Body of pancreas (tissue), 4 donors: ENCODE measurements at regions not wholly inside any gene's neighbourhood (a gene's known extent, or its start where the extent isn't known, plus 50 kb on each side); places are given as distances from the start of the nearest gene placed in this dataset.

Source experiments
- CTCF ChIP-seq, 7 experiments: fragments of 450-650 bp in 4 of 7; fragments of 200-600 bp in 3 of 7; sonication (generic) in 3 of 7; IDR thresholded peaks; one replicate each; pipeline ENCODE4 v1.5.1; 2016 to 2019; ENCODE audit warnings: antibody characterized with exemption in 7 of 7
- POLR2A ChIP-seq, 3 donors: fragments of 450-650 bp; IDR thresholded peaks; one replicate each; pipeline ENCODE4 v1.6.1; 2016; ENCODE audit warnings: antibody characterized with exemption in 3 of 3, mild to moderate bottlenecking in 2 of 3

DNA sequence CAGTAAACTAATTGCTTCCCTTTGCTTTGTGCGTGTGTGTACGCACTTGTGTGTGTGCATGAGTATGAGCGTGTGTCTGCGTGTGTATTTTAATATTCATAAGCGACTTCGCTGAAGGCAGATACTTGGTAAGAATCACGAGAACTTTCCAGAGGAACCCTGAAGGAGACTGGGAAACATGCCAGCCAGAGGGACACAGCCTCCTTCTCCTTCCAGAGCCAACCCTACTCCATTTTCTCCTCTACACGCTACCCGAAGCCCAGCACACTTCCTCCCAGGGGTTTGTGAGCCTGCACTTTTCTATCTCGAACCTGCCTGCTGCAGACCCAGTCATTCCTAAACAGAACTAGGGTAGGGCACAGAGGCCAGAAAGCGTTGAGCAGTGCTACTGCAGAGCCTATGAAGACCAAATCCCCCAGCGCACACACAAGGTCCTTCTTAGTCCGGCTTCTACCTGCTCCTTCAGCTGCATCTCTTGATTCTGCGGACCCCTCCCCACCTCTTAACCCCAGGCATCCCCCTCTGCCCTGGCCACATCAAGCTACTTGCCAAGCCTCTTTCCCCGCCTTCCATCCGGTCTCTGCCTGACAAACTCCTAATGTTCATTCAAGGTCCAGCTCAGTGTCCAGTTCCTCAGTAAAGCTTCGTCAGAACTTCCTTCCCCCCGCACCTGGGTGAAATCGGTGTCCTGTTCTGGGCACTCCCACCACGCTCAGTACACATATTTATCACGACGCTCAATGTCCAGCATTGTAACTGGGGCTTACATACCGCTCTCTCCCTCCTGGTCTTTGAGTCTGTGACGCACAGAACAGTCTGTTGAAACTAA lies 191.8 kb downstream of the FAM43A start:
- TF ChIP-seq POLR2A (IDR thresholded peaks at IDR 0.05) (no peak), CTCF (IDR thresholded peaks at IDR 0.05) (no peak)
